Inflammatory macrophage treated with lipopolysaccharide for 1 hour (primary cell): ENCODE measurements at regions not wholly inside any gene's neighbourhood (a gene's known extent, or its start where the extent isn't known, plus 50 kb on each side); places are given as distances from the start of the nearest gene placed in this dataset.

Source experiments
- DNase-seq, 2 donors: peaks; one replicate each; pipeline ENCODE4 v3.0.0-alpha.2; 2020 to 2022

- DNase-seq = no peak
These were observed 56.6 kb downstream of the HLA-G start for GRCh38 chr6:29884261-29884660.

DNA sequence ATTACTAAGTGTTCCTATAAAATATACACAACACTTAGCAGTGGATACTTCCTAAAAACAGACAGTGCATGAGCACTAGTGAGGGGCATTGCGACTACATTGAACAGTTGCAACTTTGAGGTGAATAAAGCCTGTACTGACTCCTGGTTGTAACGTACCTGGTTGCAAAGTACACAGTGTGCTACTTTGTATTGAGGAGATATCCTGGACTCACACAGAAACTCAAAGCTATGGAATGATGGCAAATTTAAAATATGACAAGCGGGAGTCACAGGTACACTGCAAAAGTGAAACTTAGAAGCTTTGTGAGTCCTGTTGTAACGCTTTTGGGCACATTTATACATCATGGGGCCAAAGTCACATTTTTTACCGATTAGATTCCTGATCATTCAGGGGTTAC, 55.6 kb upstream of the HLA-A start:
- DNase-seq = no peak

DNA sequence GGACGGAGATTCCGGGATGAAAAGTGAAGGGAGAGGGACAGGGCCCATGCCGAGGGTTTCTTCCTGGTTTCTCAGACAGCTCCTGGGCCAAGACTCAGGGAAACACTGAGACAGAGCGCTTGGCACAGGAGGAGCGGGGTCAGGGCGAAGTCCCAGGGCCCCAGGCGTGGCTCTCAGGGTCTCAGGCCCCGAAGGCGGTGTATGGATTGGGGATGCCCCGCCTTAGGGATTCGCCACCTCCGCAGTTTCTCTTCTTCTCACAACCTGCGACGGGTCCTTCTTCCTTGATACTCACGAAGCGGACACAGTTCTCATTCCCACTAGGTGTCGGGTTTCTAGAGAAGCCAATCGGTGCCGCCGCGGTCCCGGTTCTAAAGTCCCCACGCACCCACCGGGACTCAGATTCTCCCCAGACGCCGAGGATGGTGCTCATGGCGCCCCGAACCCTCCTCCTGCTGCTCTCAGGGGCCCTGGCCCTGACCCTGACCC, 55.0 kb upstream of the HLA-A start:
- peak; percentile 52 to 53 for DNase-seq

- peak; percentile 43 to 51 for DNase-seq
These were observed 54.2 kb upstream of the HLA-A start for GRCh38 chr6:29887819-29888776.
